ENCODE measurements at regions not wholly inside any gene's neighbourhood (a gene's known extent, or its start where the extent isn't known, plus 50 kb on each side); places are given as distances from the start of the nearest gene placed in this dataset.

DNA sequence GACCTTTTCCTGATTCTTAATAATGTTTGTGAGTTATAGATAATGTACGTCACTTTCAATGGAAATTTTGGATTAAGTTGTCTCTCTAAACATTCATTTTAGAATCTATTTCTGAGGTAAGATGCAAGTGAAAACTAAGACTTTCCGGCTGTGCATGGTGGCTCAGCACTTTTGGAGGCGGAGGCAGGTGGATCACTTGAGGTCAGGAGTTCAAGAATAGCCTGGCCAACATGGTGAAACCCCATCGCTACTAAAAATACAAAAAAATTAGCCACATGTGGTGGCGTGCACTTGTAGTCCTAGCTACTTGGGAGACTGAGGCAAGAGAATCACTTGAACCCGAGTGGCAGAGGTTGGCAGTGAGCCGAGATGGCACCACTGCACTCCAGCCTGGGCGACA, 524.6 kb upstream of the SLIT2 start (continued):
- TF ChIP-seq RBBP5 (conservative IDR thresholded peaks at IDR 0.05) (no peak), TAF1 (IDR thresholded peaks at IDR 0.05; ENCODE audit: borderline replicate concordance, low read depth, low read length) (no peak)

DNA sequence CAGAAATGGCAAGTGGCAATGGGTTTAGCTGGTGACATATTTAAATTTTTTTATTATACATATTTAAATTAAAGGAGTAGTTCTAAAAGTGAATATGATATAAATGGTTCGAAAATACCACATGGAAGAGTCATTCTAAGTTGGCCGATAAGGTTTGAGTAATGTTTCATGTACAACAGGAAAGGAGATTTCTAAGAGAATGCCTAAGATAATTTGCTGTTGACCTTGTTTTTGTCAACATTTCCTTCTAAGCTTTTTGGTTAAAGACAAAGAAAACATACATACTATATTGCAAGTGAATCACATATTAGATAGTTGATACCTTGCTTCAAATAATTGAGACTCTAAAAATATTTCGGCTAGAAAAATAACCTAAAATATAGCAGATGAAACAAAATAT, 526.6 kb upstream of the SLIT2 start:
- no peaks in the 10 kb centered on the region for H3K36me3 ChIP-seq (ENCODE audit: control insufficient read depth in 2 of 2, insufficient read depth in 2 of 2, low read length in 1 of 2)
- H3K4me2 ChIP-seq (ENCODE audit: control insufficient read depth, insufficient read depth), result no peak overlapping the region
- BruUV-seq (replicated peaks), result no TSS peak
- no peak overlapping the region for H3K27ac ChIP-seq (ENCODE audit: control insufficient read depth, insufficient read depth)
- H3K27me3 ChIP-seq (replicated peaks in 1 of 2; ENCODE audit: control insufficient read depth in 2 of 2, insufficient read depth in 2 of 2, low read length in 1 of 2), result no peaks in the 10 kb centered on the region
- intact Hi-C loops (cut with micrococcal nuclease; ENCODE audit: unreplicated experiment) (no loop called here), in situ Hi-C loops (cut with MboI) (no loop called here)
- FAIRE-seq (no peak), DNase-seq (ENCODE audit: low read depth, low spot score) (no peak), ATAC-seq (no peak)
- RAD21 ChIA-PET (ENCODE audit: unreplicated experiment), result no interaction called here
- H3K4me1 ChIP-seq (ENCODE audit: control insufficient read depth, insufficient read depth, low read length), result no peaks in the 10 kb centered on the region
- SMC1A ChIA-PET (ENCODE audit: uncharacterized antibody, unreplicated experiment), result interaction anchor here (1.1 kb wide), 1 partner anchor 11 kb away, joined by 3 read pairs; no protein-coding TSS in a partner anchor
- no peak overlapping the region for H3K9ac ChIP-seq (ENCODE audit: control insufficient read depth, insufficient read depth, low read length)
- H3K79me2 ChIP-seq (ENCODE audit: control insufficient read depth, insufficient read depth, low read length), result no peaks in the 10 kb centered on the region
- no peak overlapping the region for H2AFZ ChIP-seq (ENCODE audit: control insufficient read depth, low read depth, low read length)
- no peaks in the 10 kb centered on the region for H4K20me1 ChIP-seq (ENCODE audit: control insufficient read depth, insufficient read depth)
- CTCF ChIA-PET, result no interaction called here
- WGBS (ENCODE audit: insufficient coverage, insufficient replicate concordance, low lambda C conversion rate, missing lambda C conversion rate), result 49% methylated on average over 3 of the region's 3 CpGs
- POLR2A ChIA-PET, result no interaction called here
- no peak overlapping the region for H3K4me3 ChIP-seq
- no peaks in the 10 kb centered on the region for H3K9me3 ChIP-seq (replicated peaks; ENCODE audit: control insufficient read depth, insufficient read depth, low read length)
- no peak for TF ChIP-seq RAD21 (IDR thresholded peaks at IDR 0.05; ENCODE audit: insufficient read depth, low read depth, low read length)
- TF ChIP-seq, protein P1, sequence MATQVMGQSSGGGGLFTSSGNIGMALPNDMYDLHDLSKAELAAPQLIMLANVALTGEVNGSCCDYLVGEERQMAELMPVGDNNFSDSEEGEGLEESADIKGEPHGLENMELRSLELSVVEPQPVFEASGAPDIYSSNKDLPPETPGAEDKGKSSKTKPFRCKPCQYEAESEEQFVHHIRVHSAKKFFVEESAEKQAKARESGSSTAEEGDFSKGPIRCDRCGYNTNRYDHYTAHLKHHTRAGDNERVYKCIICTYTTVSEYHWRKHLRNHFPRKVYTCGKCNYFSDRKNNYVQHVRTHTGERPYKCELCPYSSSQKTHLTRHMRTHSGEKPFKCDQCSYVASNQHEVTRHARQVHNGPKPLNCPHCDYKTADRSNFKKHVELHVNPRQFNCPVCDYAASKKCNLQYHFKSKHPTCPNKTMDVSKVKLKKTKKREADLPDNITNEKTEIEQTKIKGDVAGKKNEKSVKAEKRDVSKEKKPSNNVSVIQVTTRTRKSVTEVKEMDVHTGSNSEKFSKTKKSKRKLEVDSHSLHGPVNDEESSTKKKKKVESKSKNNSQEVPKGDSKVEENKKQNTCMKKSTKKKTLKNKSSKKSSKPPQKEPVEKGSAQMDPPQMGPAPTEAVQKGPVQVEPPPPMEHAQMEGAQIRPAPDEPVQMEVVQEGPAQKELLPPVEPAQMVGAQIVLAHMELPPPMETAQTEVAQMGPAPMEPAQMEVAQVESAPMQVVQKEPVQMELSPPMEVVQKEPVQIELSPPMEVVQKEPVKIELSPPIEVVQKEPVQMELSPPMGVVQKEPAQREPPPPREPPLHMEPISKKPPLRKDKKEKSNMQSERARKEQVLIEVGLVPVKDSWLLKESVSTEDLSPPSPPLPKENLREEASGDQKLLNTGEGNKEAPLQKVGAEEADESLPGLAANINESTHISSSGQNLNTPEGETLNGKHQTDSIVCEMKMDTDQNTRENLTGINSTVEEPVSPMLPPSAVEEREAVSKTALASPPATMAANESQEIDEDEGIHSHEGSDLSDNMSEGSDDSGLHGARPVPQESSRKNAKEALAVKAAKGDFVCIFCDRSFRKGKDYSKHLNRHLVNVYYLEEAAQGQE (IDR thresholded peaks at IDR 0.05; ENCODE audit: low read depth, low read length), result no peak
- TF ChIP-seq CHD1 (IDR thresholded peaks at IDR 0.05; ENCODE audit: low read depth, low read length), result no peak
- TF ChIP-seq EED (IDR thresholded peaks at IDR 0.05; ENCODE audit: low read depth), result no peak
- TF ChIP-seq YY1 (IDR thresholded peaks at IDR 0.05; ENCODE audit: low read depth, low read length), result no peak
- TF ChIP-seq KDM1A (IDR thresholded peaks at IDR 0.05; ENCODE audit: borderline replicate concordance), result no peak
- no peak for TF ChIP-seq SREBF1 (IDR thresholded peaks at IDR 0.05; ENCODE audit: low read length)
- no peak for TF ChIP-seq SRF (IDR thresholded peaks at IDR 0.05; ENCODE audit: low read depth in 2 of 2, low read length in 2 of 2)
- TF ChIP-seq PAX5 (IDR thresholded peaks at IDR 0.05; ENCODE audit: borderline replicate concordance, low read depth, low read length), result no peak
- TF ChIP-seq, protein P2, sequence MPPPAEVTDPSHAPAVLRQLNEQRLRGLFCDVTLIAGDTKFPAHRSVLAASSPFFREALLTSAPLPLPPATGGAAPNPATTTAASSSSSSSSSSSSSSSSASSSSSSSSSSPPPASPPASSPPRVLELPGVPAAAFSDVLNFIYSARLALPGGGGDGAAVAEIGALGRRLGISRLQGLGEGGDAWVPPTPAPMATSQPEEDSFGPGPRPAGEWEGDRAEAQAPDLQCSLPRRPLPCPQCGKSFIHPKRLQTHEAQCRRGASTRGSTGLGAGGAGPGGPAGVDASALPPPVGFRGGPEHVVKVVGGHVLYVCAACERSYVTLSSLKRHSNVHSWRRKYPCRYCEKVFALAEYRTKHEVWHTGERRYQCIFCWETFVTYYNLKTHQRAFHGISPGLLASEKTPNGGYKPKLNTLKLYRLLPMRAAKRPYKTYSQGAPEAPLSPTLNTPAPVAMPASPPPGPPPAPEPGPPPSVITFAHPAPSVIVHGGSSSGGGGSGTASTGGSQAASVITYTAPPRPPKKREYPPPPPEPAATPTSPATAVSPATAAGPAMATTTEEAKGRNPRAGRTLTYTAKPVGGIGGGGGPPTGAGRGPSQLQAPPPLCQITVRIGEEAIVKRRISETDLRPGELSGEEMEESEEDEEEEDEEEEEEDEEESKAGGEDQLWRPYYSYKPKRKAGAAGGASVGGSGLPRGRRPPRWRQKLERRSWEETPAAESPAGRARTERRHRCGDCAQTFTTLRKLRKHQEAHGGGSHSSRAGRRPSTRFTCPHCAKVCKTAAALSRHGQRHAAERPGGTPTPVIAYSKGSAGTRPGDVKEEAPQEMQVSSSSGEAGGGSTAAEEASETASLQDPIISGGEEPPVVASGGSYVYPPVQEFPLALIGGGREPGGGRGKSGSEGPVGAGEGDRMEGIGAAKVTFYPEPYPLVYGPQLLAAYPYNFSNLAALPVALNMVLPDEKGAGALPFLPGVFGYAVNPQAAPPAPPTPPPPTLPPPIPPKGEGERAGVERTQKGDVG (CRISPR knock-in tag; IDR thresholded peaks at IDR 0.05), result no peak
- no peak for TF ChIP-seq CHD2 (IDR thresholded peaks at IDR 0.05; ENCODE audit: borderline replicate concordance, low read depth, low read length)

All from GM12878 (cell line).